ENCODE measurements at regions not wholly inside any gene's neighbourhood (a gene's known extent, or its start where the extent isn't known, plus 50 kb on each side); places are given as distances from the start of the nearest gene placed in this dataset.
"Not testable (repeated sequence)": the region's sequence is repeated elsewhere in the genome, so short reads cannot be mapped to it uniquely, and the experiment has no call there.

GRCh38 chr9:97096793-97097192 lies 57.9 kb upstream of the CTSV start:
- no peak for DNase-seq

DNA sequence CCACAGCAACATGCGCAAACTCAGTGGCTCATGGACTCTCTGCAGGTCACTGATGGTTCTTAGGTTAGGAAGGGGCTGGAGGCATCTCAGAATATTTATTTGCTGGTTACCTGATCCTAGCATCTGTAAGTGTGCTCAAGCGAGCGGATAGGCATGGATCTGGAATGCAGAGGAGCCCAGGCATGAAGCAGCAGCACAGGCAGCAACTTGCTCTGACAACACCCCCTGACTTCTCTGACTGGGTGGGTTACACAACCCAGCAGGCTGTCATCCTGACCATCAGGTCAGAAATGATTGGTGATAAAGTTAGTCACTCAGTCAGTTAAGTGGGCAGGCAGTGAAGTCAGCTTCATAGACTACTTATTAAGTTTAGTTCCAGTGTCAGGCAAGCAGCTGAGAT lies 50.4 kb upstream of the CTSV start:
- DNase-seq: not testable (repeated sequence)
